SHP77 (cell line): ENCODE measurements at regions not wholly inside any gene's neighbourhood (a gene's known extent, or its start where the extent isn't known, plus 50 kb on each side); places are given as distances from the start of the nearest gene placed in this dataset.

Experiments used
- DNase-seq, 2 experiments: peaks; one replicate each; lab custom pipeline; 2025; lab: John Stamatoyannopoulos, UW

GRCh38 chr11:90849312-90849711, 626.5 kb upstream of the CHORDC1 start:
- no peak for DNase-seq

GRCh38 chr11:90847268-90847886, 624.5 kb upstream of the CHORDC1 start:
- DNase-seq, result no peak

- no peak for DNase-seq
Observed at GRCh38 chr11:90846628-90847027, 623.8 kb upstream of the CHORDC1 start.

GRCh38 chr11:90845799-90846198, 623.0 kb upstream of the CHORDC1 start:
- no peak for DNase-seq

GRCh38 chr11:90845126-90845525, 622.3 kb upstream of the CHORDC1 start:
- DNase-seq, result no peak

- DNase-seq, result no peak
Observed at GRCh38 chr11:90844041-90844440, 621.2 kb upstream of the CHORDC1 start.

GRCh38 chr11:90842681-90843080, 619.8 kb upstream of the CHORDC1 start:
- DNase-seq, result no peak

GRCh38 chr11:90840071-90840470, 617.2 kb upstream of the CHORDC1 start:
- no peak for DNase-seq

GRCh38 chr11:90836031-90836430, 613.2 kb upstream of the CHORDC1 start:
- no peak for DNase-seq

GRCh38 chr11:90823446-90823845, 600.6 kb upstream of the CHORDC1 start:
- no peak for DNase-seq

- no peak for DNase-seq
Observed at GRCh38 chr11:90822996-90823395, 600.1 kb upstream of the CHORDC1 start.

GRCh38 chr11:90818196-90818745, 595.4 kb upstream of the CHORDC1 start:
- no peak for DNase-seq

GRCh38 chr11:90809581-90809980, 586.7 kb upstream of the CHORDC1 start:
- no peak for DNase-seq

GRCh38 chr11:90805172-90805571, 582.3 kb upstream of the CHORDC1 start:
- DNase-seq, result no peak

GRCh38 chr11:90803831-90804230, 581.0 kb upstream of the CHORDC1 start:
- peak; percentile 6 to 8 for DNase-seq

- peak in 1 of 2 experiments; percentile 5 for DNase-seq
Observed at GRCh38 chr11:90803366-90803765, 580.5 kb upstream of the CHORDC1 start.

- DNase-seq, result no peak
Observed at GRCh38 chr11:90798769-90799168, 575.9 kb upstream of the CHORDC1 start.

- no peak for DNase-seq
Observed at GRCh38 chr11:90795746-90796145, 572.9 kb upstream of the CHORDC1 start.

- DNase-seq, result no peak
Observed at GRCh38 chr11:90788961-90789360, 566.1 kb upstream of the CHORDC1 start.

- no peak for DNase-seq
Observed at GRCh38 chr11:90784241-90784814, 561.5 kb upstream of the CHORDC1 start.

- DNase-seq, result no peak
Observed at GRCh38 chr11:90783111-90783510, 560.3 kb upstream of the CHORDC1 start.

- DNase-seq, result no peak
Observed at GRCh38 chr11:90779098-90779497, 556.2 kb upstream of the CHORDC1 start.

GRCh38 chr11:90775567-90776165, 552.8 kb upstream of the CHORDC1 start:
- DNase-seq, result no peak
